K562 (cell line): ENCODE measurements at regions not wholly inside any gene's neighbourhood (a gene's known extent, or its start where the extent isn't known, plus 50 kb on each side); places are given as distances from the start of the nearest gene placed in this dataset.

ENCODE experiments used
- NR2C2 ChIP-seq, 2 experiments: fragments of 200-800 bp in 1 of 2; sonication (Bioruptor generic) in 1 of 2; sonication (generic) in 1 of 2; formaldehyde crosslinking in 1 of 2; IDR thresholded peaks; 2 replicates each; pipeline versions ENCODE4 v1.6.1 to v1.8.0; 2016 to 2022; ENCODE audit warnings: mild to moderate bottlenecking in 1 of 2, missing compliant biosample characterization in 1 of 2, missing genetic modification characterization in 1 of 2, missing genetic modification reagents in 1 of 2
- POLR2AphosphoS5 ChIP-seq: IDR thresholded peaks from 2 replicates; pipeline ENCODE4 v1.6.1; 2011; ENCODE audit warnings: mild to moderate bottlenecking, low read depth, low read length, moderate library complexity; ENCODE audit not compliant: control insufficient read depth, insufficient read depth
- SIRT6 ChIP-seq: IDR thresholded peaks from one replicate; pipeline ENCODE4 v1.6.1; 2012; ENCODE audit warnings: low read depth, mild to moderate bottlenecking, control low read depth, inconsistent platforms, low read length, moderate library complexity

DNA sequence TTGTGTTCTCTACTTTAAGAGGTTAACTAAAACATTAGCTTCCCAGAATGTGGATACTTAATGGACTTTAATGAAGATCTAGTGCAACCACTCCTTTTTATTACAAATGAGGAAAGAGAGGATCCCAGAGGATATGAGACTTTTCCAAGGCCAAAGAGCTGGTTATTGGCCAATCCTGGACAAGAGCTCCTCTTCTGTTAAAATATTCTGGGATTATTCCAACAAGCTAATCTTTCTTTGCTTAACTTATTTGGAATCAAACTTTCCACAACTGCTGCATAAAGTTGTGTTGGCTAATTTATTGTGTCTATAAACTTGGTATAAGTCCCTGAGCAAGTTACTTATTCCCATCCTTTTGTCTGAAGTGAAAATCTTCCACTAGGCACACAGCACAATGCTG, 174.2 kb upstream of the HCCS start:
- TF ChIP-seq NR2C2 (CRISPR knock-in tag; IDR thresholded peaks at IDR 0.05) (no peak), NR2C2 (tag; IDR thresholded peaks at IDR 0.05) (no peak), POLR2AphosphoS5 (no peak), SIRT6 (no peak)
